Vagina (tissue), 2 donors: ENCODE measurements at regions not wholly inside any gene's neighbourhood (a gene's known extent, or its start where the extent isn't known, plus 50 kb on each side); places are given as distances from the start of the nearest gene placed in this dataset.

Experiments used
- POLR2A ChIP-seq, 2 donors: fragments of 450-650 bp; IDR thresholded peaks; one replicate each; pipeline ENCODE4 v1.6.1; 2017; ENCODE audit warnings: antibody characterized with exemption in 2 of 2, mild to moderate bottlenecking in 2 of 2, moderate library complexity in 2 of 2
- POLR2AphosphoS5 ChIP-seq, 2 donors: sonication (generic); formaldehyde crosslinking; IDR thresholded peaks; one replicate each; pipeline ENCODE4 v1.9.0; 2017; ENCODE audit warnings: antibody characterized with exemption in 2 of 2, mild to moderate bottlenecking in 2 of 2, low read depth in 1 of 2; ENCODE audit not compliant: insufficient read depth in 1 of 2
- TF ChIP-seq, protein P1 (sequence below), 3 experiments: fragments of 450-650 bp in 2 of 3; fragments of 200-600 bp in 1 of 3; sonication (generic) in 1 of 3; IDR thresholded peaks; one replicate each; pipeline ENCODE4 v1.5.1; 2017 to 2019; ENCODE audit warnings: antibody characterized with exemption in 3 of 3, mild to moderate bottlenecking in 2 of 3, moderate library complexity in 2 of 3

- TF ChIP-seq POLR2A (IDR thresholded peaks at IDR 0.05) = no peak
- TF ChIP-seq, protein P1, sequence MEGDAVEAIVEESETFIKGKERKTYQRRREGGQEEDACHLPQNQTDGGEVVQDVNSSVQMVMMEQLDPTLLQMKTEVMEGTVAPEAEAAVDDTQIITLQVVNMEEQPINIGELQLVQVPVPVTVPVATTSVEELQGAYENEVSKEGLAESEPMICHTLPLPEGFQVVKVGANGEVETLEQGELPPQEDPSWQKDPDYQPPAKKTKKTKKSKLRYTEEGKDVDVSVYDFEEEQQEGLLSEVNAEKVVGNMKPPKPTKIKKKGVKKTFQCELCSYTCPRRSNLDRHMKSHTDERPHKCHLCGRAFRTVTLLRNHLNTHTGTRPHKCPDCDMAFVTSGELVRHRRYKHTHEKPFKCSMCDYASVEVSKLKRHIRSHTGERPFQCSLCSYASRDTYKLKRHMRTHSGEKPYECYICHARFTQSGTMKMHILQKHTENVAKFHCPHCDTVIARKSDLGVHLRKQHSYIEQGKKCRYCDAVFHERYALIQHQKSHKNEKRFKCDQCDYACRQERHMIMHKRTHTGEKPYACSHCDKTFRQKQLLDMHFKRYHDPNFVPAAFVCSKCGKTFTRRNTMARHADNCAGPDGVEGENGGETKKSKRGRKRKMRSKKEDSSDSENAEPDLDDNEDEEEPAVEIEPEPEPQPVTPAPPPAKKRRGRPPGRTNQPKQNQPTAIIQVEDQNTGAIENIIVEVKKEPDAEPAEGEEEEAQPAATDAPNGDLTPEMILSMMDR (IDR thresholded peaks at IDR 0.05) = no peak
- no peak for TF ChIP-seq POLR2AphosphoS5 (IDR thresholded peaks at IDR 0.05; ENCODE audit: insufficient read depth in 1 of 2, low read depth in 1 of 2)
Observed at GRCh38 chr5:104540448-104540847, 977.9 kb upstream of the NUDT12 start.
